ENCODE measurements at regions not wholly inside any gene's neighbourhood (a gene's known extent, or its start where the extent isn't known, plus 50 kb on each side); places are given as distances from the start of the nearest gene placed in this dataset.

DNA sequence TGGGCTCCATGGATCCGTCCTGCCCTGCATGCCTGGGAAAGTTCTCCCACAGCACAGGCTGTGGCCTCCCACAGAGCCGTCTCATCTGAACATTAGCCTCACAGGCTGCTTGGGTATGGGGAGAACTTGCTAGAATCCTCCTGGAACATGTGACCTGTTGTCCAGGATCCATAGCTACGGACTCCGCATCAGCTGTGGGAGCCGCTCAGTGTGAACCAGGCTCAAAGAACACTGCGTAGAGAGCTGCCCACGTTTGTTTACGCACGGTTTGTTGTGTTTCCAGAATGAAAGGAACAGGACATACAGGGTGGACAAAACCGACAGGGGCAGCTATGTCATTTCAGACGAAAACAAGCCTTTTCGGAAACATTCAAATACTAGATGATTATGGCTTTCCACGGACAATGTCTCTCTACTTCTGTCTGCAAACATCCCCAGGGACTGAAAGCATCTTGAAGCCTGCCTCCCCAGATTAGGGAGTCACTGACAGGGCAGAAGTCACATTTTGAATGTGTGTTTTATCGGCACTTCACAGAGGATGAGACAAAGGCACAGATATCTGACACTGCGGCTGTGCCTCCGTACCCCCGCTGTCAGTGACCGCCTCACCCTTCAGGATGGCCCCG is 390.3 kb downstream of the GADD45G start:
- Mint-ChIP-seq H3K4me1 (peaks cover 15% of the 10 kb centered on the region), H3K27me3 (no peaks in the 10 kb centered on the region), H3K36me3 (ENCODE audit: low read depth) (no peaks in the 10 kb centered on the region), H3K9me3 (no peaks in the 10 kb centered on the region), H3K4me3 (no peak overlapping the region), H3K27ac (no peak overlapping the region)
- TF ChIP-seq, protein P1, sequence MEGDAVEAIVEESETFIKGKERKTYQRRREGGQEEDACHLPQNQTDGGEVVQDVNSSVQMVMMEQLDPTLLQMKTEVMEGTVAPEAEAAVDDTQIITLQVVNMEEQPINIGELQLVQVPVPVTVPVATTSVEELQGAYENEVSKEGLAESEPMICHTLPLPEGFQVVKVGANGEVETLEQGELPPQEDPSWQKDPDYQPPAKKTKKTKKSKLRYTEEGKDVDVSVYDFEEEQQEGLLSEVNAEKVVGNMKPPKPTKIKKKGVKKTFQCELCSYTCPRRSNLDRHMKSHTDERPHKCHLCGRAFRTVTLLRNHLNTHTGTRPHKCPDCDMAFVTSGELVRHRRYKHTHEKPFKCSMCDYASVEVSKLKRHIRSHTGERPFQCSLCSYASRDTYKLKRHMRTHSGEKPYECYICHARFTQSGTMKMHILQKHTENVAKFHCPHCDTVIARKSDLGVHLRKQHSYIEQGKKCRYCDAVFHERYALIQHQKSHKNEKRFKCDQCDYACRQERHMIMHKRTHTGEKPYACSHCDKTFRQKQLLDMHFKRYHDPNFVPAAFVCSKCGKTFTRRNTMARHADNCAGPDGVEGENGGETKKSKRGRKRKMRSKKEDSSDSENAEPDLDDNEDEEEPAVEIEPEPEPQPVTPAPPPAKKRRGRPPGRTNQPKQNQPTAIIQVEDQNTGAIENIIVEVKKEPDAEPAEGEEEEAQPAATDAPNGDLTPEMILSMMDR (IDR thresholded peaks at IDR 0.05) = no peak
- ChIA-PET POLR2A (no interaction called here), CTCF (no interaction called here)
- intact Hi-C loops (cut with micrococcal nuclease) = no loop called here
- ATAC-seq (ENCODE audit: low read depth) = no peak
- no peak for DNase-seq

DNA sequence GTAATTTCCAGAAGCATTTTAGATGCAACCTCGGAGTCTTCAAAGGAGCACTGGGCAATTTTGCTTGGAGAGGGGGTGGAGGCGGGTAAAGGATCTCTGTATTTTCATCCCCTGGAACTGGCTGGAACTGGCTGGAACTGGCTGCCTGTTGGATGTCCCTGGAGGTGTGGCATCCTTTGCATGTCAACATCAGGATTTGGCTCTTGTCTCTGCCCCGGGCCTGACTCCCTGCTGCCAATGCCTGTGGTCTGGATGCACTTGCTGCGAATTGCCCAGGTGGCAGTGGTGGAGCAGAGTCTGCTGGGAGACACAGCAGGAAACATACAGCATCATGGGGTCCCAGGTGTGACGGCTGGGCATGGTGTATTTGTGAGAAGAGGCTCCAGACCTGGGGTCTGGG is 391.3 kb downstream of the GADD45G start:
- POLR2A ChIA-PET = no interaction called here
- TF ChIP-seq, protein P1 (IDR thresholded peaks at IDR 0.05) = no peak
- DNase-seq (no peak), ATAC-seq (ENCODE audit: low read depth) (no peak)
- intact Hi-C loops (cut with micrococcal nuclease) = no loop called here
- Mint-ChIP-seq H3K9me3 (no peaks in the 10 kb centered on the region), H3K27me3 (no peaks in the 10 kb centered on the region), H3K36me3 (ENCODE audit: low read depth) (no peaks in the 10 kb centered on the region), H3K4me1 (peaks cover 25% of the 10 kb centered on the region), H3K27ac (no peak overlapping the region), H3K4me3 (no peak overlapping the region)
- CTCF ChIA-PET = no interaction called here

DNA sequence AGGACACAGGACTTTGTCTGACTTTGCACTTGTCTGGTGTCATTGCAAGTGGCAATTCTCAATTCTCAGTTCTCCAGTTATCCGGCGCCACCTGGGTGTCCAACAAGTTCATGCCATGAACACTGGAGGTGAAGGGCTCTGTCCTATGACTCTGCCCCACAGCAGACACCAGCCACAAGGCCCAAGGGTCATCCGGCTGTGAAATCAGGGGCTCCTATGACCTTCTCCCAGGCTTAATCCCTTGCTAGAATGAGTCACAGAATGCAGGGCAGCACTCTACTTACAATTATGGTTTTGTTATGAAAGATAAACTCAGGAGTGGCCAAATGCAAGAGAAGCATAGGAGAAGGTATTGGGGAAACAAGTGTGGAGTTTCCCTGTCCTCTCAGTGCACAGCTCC is 392.0 kb downstream of the GADD45G start:
- ChIA-PET POLR2A (no interaction called here), CTCF (no interaction called here)
- H3K4me1 Mint-ChIP-seq = peaks cover 27% of the 10 kb centered on the region
- DNase-seq (no peak), ATAC-seq (ENCODE audit: low read depth) (no peak)
- H3K4me3 Mint-ChIP-seq = no peak overlapping the region
- no peaks in the 10 kb centered on the region for H3K9me3 Mint-ChIP-seq
- intact Hi-C loops (cut with micrococcal nuclease) = no loop called here
- TF ChIP-seq, protein P1 (IDR thresholded peaks at IDR 0.05) = no peak
- no peak overlapping the region for H3K27ac Mint-ChIP-seq
- no peaks in the 10 kb centered on the region for H3K27me3 Mint-ChIP-seq
- H3K36me3 Mint-ChIP-seq (ENCODE audit: low read depth) = no peaks in the 10 kb centered on the region

DNA sequence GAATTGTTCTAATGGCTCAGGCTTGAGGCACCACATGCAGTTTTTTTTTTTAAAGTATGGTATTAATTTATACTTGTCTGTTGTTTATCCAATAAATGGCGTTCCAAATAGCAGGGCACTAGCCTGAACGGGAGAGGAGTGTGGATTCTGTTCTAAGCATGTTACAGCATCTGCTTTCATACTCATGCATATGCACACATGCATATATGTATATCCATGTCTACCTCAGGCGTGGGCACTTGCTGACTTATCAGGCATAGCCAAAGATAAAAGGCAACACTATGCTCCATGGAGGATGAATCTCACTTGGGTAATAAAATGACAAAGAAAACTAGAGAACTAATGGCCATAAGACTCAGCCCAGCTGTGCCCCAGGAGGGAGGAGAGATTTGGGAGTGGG is 393.8 kb downstream of the GADD45G start:
- H3K36me3 Mint-ChIP-seq (ENCODE audit: low read depth) = no peaks in the 10 kb centered on the region
- TF ChIP-seq, protein P1 (IDR thresholded peaks at IDR 0.05) = no peak
- ChIA-PET POLR2A (interaction anchor here (1.4 to 1.8 kb wide), 3 partner anchors 10 to 595 kb away, joined by 3 to 5 read pairs (median 5); partner anchors contain the start of gene GADD45G), CTCF (interaction anchor here (0.9 to 1.5 kb wide), 2 partner anchors 25 to 394 kb away, joined by 3 to 5 read pairs; partner anchors contain the start of gene GADD45G)
- peak overlapping the region; percentile 90 for H3K27ac Mint-ChIP-seq
- H3K4me3 Mint-ChIP-seq = no peak overlapping the region
- intact Hi-C loops (cut with micrococcal nuclease) = loop anchor here (2.0 kb wide), 1 partner anchor 396 kb away; no protein-coding TSS in a partner anchor
- no peak for ATAC-seq (ENCODE audit: low read depth)
- peaks cover 27% of the 10 kb centered on the region for H3K4me1 Mint-ChIP-seq
- H3K27me3 Mint-ChIP-seq = no peaks in the 10 kb centered on the region
- H3K9me3 Mint-ChIP-seq = no peaks in the 10 kb centered on the region
- DNase-seq = no peak

DNA sequence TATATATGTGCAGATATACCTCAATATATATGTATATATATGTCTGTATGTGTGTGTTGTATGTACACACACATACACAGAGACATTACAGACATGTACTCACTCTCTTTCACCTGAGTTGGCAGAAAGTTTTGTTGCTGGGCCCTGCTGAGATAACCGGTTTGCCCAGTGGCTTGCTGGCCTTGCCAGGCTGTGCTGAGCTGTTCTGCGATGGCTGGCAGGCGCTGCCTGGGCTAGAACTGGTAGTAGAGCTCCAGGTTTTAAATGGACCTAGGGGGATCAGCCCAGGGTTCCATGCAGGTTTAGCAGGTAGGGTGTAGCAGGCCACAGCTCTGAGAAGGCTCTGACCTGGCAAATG is 394.3 kb downstream of the GADD45G start:
- Mint-ChIP-seq H3K9me3 (no peaks in the 10 kb centered on the region), H3K4me3 (peak overlapping the region; percentile 75), H3K36me3 (ENCODE audit: low read depth) (no peaks in the 10 kb centered on the region), H3K27me3 (no peaks in the 10 kb centered on the region), H3K27ac (peak overlapping the region; percentile 90), H3K4me1 (peaks cover 27% of the 10 kb centered on the region)
- CTCF ChIA-PET = interaction anchor here (0.8 to 1.5 kb wide), 5 partner anchors 25 to 405 kb away, joined by 3 to 5 read pairs (median 3); partner anchors contain the start of gene GADD45G
- POLR2A ChIA-PET = interaction anchor here (0.6 to 1.8 kb wide), 6 partner anchors 10 to 596 kb away, joined by 3 to 5 read pairs (median 4); partner anchors contain the start of gene GADD45G
- ATAC-seq (ENCODE audit: low read depth) (peak; percentile 22), DNase-seq (no peak)
- TF ChIP-seq, protein P1 (IDR thresholded peaks at IDR 0.05) = no peak
- intact Hi-C loops (cut with micrococcal nuclease) = loop anchor here (2.0 kb wide), 1 partner anchor 396 kb away; no protein-coding TSS in a partner anchor

Data from activated B cell treated with CpG ODN at 0.5 μM for 24 hours (primary cell).